ENCODE measurements at regions not wholly inside any gene's neighbourhood (a gene's known extent, or its start where the extent isn't known, plus 50 kb on each side); places are given as distances from the start of the nearest gene placed in this dataset.
"Not testable (repeated sequence)": the region's sequence is repeated elsewhere in the genome, so short reads cannot be mapped to it uniquely, and the experiment has no call there.

DNA sequence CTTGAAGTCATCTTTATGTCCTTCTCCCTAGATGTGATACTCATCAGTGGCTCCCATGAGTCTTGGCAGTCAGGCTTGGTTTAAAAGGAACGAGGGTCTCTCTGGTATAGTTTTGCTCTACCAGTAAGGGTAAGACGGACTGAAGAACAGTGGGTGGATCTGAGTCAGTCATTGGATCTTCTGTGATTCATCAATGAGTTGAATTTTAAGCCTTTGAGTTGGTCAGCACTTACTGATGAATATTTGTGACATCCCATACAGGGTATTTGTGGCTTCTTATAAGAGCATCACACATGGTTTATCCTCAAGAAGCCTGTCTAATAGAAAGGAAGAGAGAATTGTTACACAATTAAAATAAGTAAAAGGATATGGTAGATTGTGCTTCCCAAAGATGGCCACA, 87.3 kb upstream of the NAMPT start:
- DNase-seq, result no peak

GRCh38 chr7:106371629-106372028, 86.8 kb upstream of the NAMPT start:
- no peak for DNase-seq

DNA sequence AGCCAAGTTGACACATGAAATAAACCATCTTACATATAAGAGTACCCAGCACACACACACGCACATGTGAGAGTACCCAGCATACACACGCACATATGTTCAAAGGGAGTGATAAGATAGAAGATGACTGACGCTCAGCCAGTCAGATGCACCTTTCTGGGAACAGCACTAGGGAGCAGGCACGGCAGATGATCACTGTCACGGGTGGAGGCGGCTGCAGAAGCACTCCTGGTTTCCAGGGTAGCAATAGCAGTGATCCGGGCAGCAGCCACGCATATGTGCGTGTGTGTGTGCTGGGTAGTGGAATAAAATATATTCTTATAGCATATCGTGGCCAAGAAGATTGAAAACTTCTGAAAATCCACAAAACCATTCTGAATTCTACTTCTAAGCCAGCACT, 85.8 kb upstream of the NAMPT start:
- no peak for DNase-seq

DNA sequence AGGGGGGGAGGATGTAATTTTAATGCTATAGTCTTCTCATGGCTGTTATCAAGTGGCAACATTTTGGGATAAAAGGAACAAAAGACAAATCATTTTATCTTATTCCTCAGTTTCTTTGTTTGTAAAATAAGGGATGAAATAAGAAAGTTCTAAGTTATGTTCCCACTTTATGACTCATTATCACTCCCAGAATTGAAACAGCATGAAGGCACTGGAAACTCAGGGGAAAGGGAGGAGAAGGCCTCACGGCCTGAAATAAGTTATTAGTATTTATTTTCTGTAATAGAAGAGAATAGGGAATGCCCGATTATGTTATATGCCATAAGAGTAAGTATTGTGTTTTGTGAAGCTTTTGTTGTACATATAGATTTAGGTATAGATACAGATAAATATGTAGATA, 85.0 kb upstream of the NAMPT start:
- no peak for DNase-seq

DNA sequence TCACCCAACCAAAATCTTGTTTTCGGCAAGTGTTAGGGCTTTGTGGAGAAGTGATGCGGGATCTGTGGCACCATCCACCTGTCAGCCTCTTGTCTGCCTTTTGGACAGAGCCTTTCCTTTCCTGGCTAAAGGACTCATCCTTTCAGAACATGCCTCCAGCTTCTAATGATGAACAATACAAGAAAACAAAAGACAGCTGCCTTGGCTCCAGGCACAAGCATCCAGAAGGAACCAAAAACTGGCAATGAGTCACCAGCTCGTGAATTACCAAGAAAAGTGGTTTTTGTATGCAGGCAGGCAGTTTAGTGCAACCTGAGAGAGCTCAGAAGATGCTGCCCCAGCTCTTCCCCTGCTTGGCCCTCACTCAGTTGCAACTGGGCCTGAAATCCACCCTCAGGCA, 84.6 kb upstream of the NAMPT start:
- no peak for DNase-seq

DNA sequence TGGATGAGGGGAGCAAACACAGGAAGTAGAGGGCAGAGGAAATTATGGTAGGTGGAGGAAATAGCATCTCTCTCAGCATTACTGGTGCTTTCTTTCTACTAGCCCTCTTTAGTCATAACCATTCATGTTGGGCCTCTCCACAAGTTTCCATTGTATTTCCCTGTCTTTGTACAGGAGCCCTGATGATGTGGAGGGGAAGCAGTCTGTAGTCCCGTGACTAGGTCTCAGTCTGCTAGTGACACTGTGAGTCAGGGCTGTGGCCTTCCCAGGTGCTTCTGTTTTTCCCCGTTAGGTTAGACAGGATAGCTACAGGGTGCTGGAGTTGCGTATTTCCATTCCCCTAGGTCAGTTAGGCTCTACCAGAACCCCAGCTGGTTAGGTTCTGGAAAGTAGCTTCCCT, 82.9 kb upstream of the NAMPT start:
- DNase-seq, result no peak

DNA sequence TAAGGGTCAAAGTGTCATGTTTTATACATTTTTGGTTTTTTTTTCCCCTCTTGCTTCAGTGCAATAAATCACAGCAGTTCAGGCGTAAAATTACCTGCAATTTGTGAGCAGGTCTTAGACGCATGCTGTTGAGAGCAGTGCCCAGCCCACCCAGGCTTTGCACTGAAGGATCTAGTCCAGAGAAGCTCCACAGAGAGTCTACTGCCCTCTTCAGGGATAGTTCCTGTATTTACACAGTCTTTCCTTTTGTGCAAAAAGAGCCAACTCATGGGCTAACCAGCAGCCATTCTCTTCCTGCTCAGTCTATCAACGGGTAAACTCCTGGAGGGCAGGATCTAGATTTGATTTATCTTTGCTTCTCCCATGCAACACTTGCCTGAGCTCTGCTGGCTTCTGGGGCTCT, 82.2 kb upstream of the NAMPT start:
- DNase-seq, result no peak

DNA sequence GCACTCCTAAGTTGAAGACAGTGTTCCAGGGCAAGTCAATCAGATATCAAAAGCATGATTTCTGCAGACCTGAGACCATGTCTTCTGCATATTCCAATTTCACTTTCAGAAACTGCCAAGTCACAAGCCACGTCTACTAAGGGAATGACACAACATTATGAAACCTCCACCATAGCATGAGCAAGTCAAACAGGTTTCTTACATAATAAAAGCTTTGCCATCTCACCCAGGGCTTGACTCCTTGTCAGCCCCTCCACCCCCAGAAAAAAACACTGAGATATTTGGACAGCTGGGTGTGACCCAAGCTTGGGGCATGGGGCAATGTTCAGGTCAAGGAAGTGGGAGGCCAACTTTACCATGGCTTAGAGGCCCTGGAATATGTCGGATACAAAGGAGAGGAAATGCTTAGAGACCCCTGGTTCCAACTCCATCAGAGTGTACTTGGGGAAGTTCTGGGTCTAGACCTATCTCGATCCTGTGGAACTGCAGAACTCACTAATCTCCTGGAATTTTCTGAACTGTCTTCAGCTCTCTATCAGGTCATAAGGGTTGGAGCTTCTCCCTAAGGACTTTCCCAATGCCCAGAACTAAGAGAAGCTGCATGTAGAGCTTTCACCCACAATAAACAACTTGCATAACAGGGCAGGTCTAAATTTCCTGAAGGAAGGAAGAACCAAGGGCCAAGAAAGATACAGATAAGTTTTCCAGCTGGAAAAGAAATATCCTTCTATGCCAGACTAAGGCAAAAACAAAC, 80.6 kb upstream of the NAMPT start:
- DNase-seq, result no peak

DNA sequence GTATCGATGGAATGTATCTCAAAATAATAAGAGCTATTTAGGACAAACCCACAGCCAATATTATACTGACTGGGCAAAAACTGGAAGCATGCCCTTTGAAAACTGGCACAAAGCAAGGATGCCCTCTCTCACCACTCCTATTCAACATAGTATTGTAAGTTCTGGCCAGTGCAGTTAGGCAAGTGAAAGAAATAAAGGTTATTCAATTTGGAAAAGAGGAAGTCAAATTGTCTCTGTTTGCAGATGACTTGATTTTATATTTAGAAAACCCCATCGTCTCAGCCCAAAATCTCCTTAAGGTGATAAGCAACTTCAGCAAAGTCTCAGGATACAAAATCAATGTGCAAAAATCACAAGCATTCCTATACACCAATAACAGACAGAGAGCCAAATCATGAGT, 77.7 kb upstream of the NAMPT start:
- not testable (repeated sequence) for DNase-seq

- DNase-seq, result no peak
Observed at GRCh38 chr7:106358103-106358663, 73.4 kb upstream of the NAMPT start.

GRCh38 chr7:106357675-106358074, 72.9 kb upstream of the NAMPT start:
- no peak for DNase-seq

DNA sequence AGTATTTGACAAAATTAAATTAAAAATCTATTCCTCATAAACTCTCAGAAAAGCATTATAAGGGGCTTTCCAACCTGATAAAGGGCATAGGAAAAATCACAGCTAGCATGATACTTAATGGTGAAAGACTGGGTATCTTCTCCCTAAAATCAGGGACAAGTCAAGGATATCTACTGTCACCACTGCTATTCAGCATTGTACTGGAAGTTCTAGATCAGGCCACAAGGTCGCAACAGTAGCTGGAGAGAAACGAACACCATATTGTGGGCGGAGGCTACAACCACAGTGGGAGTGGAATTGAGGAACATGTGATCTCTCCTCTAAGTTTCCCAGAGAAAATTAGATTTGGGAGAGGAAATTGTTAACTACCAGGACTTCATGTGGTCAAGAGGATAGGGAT, 70.0 kb upstream of the NAMPT start:
- DNase-seq, result no peak

DNA sequence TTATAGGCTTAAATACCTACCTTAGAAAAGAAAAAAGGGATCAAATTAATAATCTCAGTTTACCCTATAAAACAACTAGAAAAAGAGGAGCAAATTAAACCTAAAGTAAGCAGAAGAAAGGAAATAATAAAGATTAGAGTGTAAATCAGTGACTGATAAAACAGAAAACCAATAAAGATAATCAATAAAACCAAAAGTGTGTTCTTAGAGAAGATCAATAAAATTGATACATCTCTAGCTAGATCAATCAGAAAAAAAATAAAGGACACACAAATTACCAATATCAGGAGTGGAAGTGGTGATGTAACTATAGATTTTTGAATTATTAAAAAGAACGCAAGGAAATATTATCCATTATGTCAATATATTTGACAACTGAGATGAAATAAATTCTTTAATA, 69.2 kb upstream of the NAMPT start:
- DNase-seq, result no peak

DNA sequence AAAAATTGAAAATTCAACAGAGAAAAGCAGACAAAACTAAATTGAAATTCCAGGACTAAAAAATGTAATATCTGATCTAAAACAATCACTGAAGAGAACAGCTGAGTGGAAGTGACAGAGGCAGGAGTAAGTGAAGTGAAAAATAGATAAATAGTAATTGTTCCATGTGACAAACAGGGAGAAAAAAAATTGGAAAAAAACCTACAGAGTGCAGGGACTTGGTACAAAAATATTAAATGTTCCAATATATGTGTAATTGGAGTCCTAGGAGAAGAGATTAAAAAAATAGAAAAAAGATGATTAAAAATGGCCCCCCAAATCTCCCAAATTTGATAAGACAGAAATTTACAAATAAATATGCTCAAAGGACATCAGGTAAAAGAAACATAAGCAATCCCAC, 63.4 kb upstream of the NAMPT start:
- no peak for DNase-seq

DNA sequence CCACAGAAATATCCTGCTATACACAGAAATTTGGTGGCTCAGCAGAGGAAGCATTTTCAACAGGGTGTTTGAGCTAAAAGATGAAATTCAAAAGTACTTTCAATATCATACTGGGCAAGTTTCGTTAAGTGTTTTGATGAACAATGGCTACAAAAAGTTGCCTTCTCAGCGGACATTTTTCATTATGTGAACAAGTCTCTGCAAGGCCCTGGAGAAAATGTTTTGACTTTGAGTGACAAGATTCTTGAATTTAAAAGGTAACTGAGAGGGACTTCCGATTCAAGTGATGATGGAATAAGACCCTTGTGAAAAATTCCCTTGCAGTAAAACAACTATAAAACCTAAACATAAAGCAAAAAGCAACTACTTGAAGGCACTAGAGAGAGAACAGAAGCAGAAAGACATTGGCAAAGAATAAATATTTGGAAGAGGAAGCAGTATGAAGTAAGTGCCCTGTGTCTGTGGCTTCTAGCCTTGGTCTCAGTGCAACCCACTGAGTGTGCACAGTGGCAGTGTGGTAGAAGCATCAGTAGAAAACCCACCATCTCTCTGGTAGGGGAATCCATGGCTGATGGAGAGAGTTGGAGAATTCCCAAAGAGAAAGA, 62.5 kb upstream of the NAMPT start:
- DNase-seq, result no peak

DNA sequence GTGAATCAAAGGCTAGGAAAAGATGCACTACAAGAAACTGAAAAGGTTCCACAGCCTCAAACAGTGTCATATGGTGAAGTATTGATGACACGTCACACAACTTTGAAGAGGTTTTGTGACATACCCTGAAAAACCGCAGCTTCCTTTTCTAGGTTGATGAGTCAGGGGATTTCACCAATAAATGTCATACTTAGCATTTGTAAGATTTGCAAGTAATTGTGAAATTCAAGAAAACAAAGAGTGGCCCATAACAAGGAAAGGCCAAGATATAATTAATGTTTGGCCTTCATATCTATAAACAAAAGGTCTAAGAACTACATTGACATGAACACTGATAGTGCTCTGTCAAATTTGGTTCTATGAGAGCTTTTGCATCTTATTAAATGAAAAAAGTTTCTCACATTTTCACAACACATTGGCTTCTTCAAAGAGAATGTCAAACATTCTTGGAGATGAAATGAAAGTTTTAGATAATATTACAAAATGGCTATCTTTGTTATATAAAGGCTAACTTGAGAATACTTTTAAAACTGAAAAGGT, 62.0 kb upstream of the NAMPT start:
- DNase-seq, result peak; percentile 3

GRCh38 chr7:106346167-106346677, 61.4 kb upstream of the NAMPT start:
- no peak for DNase-seq

DNA sequence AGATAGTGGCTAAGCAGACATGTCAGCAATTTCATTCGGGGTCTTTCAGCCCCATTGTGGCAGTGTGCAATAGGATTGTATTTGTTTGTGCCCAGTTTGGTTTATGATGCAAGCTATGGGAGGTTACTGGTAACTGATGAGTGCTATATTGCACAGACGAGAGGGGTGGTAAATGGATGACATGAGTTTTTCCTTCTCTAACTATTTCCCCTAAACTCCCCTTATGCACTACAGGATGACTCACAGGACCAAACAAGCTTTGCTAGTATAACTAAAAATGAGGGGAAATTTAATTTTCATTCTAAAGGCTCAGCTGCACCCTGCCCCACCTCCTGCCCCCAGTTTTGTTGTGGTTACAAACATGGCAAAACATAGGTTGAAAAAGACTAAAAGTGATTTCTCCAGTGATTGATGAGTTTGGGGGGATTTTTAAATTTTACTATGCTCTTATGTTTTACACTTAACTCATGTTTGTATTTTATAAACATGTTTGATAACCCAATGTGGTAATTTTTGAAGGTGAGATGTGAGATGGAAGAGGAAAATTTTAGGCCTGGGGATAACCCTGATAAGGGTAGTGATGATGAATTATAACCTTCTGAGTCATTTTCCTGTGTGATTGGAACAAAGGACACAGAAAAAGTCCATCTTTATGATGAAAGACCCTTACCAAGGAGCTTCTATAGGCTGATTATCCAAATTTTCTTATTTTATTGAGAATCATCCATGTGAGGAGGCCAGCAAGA, 60.8 kb upstream of the NAMPT start:
- DNase-seq, result no peak

DNA sequence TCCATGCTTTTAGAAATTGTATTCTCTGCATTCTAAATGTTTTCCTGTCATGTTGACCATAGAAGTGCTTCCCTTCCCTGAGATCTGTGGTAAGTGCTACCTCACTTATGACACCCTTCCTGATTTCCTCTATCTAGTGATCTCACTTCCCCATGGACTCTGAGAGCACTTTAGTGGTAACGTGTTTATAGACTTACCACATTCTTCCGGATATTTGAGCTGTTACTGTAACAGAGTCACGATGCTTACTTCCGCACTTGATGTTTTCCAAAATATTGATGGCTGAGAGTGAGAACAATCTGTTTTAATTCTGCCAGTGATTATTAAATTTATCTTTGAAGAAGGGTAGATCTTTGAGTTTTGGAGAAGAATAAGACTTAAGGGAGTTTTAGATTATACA, 60.1 kb upstream of the NAMPT start:
- DNase-seq, result no peak

DNA sequence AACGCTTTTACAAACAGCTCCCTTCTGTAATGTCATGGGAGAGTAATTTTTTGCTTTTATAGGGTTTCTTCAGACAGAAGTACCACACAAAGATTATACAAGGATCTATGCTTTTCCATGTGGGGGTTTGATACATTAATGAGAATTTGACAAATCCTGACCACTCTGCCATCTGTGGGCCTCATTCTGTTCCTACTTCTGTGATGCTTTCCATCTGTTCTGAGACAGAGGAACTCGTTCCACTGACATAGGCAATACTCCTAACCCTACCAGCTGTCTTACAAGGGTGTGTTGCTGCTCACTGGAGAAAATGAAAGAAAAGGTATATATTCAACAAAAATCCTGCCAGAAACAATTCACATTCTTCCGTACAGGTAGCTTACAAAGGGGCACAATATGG, 59.4 kb upstream of the NAMPT start:
- no peak for DNase-seq

DNA sequence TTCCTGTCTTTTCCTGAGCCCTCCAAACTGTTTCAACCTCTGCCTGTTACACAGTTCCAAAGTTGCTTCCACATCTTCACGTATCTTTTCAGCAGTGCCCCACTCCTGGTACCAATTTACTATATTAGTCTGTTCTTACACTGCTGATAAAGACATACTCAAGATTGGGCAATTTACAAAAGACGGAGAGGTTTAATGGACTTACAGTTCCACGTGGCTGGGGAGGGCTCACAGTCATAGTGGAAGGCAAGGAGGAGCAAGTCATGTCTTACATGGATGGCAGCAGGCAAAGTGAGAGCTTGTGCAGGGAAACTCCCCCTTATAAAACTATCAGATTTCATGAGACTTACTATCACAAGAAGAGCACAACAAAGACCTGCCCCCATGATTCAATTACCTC, 57.3 kb upstream of the NAMPT start:
- DNase-seq, result not testable (repeated sequence)

DNA sequence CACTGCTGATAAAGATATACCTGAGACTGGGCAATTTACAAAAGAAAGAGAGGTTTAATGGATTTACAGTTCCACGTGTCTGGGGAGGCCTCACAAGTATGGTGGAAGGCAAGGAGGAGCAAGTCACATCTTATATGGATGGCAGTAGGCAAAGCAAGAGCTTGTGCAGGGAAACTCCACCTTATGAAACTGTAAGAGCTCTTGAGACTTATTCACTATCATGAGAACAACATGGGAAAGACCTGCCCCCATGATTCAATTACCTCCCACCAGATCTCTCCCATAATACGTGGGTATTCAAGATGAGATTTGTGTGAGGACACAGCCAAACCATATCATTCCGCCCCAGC, 55.4 kb upstream of the NAMPT start:
- DNase-seq, result not testable (repeated sequence)

GRCh38 chr7:106339513-106340246, 54.9 kb upstream of the NAMPT start:
- DNase-seq, result no peak
